Pancreas (tissue), 10 donors: ENCODE measurements at regions not wholly inside any gene's neighbourhood (a gene's known extent, or its start where the extent isn't known, plus 50 kb on each side); places are given as distances from the start of the nearest gene placed in this dataset.

ENCODE experiments used
- ATAC-seq, 4 donors: fragments of 200-7000 bp; cut with Tn5 transposase; one replicate each; pipeline versions ENCODE4 v1.8.0 to v1.9.1; 2020; ENCODE audit warnings: mild to moderate bottlenecking in 4 of 4, moderate library complexity in 4 of 4
- DNase-seq, 6 donors: peaks; one replicate each; pipeline ENCODE4 v3.0.0-alpha.2; 2020
- FAIRE-seq: peaks from 2 replicates; lab custom pipeline; 2012; peaks lifted over from hg19 to GRCh38; lab: Jason Lieb, UNC
- H3K27ac ChIP-seq, 4 donors: fragments of 200-600 bp; sonication (generic); 1 replicate in 3 of 4; 2 replicates in 1 of 4; pipeline versions ENCODE4 v1.5.0 to v1.8.0; 2020
- H3K27me3 ChIP-seq, 4 donors: fragments of 200-600 bp; one replicate each; pipeline ENCODE4 v1.8.0; 2021
- H3K36me3 ChIP-seq, 3 donors: fragments of 200-600 bp; sonication (generic) in 1 of 3; one replicate each; pipeline versions ENCODE4 v1.5.0 to v1.8.0; 2020 to 2021
- H3K4me1 ChIP-seq, 3 donors: fragments of 200-600 bp; one replicate each; pipeline ENCODE4 v1.8.0; 2021
- H3K4me3 ChIP-seq, 4 donors: fragments of 200-600 bp; sonication (generic) in 2 of 4; one replicate each; pipeline versions ENCODE4 v1.5.0 to v1.8.0; 2020 to 2021
- H3K9me3 ChIP-seq, 4 donors: fragments of 200-600 bp; one replicate each; pipeline ENCODE4 v1.8.0; 2021
- WGBS, 2 donors: extraction: QIAGEN DNeasy Blood & Tissue Kit; methylation state at CpG; one replicate each; pipeline ENCODE4 v1.1.7; 2013; 5-methylcytosine and 5-hydroxymethylcytosine counted together
- intact Hi-C, 3 donors: fragments of 100-400 bp; cut with DNase I; formaldehyde crosslinking; loops; one replicate each; pipeline versions ENCODE4 v1.11.1 to v1.14.2; 2022
- TF ChIP-seq, protein P1 (sequence below), 4 donors: fragments of 200-600 bp; sonication (generic) in 3 of 4; IDR thresholded peaks; one replicate each; pipeline versions ENCODE4 v1.5.0 to v1.8.0; 2021; ENCODE audit warnings: antibody characterized with exemption in 4 of 4
- donor health status: healthy with polysubstance abuse.
- donor health status: DM: no; HTN: no; CAD: no; lungs with moderate emphysema.
- donor health status: DM: no; HTN: no; CAD: no.
- donor health status: control.
- donor health status: control.
- donor health status: Bipolar disorder and iron deficiency.
- donor health status: DM: yes; HTN: yes; CAD: no.
- donor health status: DM: no; HTN: no; CAD: no.
- donor health status: DM: no; HTN: no; CAD: no.
- donor health status: DM: yes; HTN: yes; CAD: no.

DNA sequence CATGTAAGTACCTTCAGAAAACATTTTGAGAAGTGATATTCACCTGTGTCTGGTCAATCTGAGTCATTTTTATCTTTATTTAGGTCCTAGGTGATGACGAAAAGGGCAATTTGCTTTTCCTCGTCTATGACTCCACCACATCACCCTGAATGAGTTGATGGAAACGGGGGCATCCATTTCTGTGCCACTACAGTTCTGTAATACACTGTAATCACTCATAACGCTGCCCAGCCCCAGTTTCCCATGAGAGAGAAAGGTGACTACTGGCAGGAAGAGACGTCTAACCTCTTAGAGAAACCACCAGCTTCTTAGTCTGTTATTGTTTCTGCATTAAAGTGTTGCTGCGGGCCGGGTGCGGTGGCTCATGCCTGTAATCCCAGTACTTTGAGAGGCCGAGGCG lies 205.3 kb upstream of the MKLN1 start:
- Histone ChIP-seq H3K36me3 (no peaks in the 10 kb centered on the region), H3K27ac (no peak overlapping the region), H3K9me3 (no peaks in the 10 kb centered on the region), H3K27me3 (no peaks in the 10 kb centered on the region), H3K4me1 (no peaks in the 10 kb centered on the region), H3K4me3 (no peak overlapping the region)
- no peak for ATAC-seq
- no peak for FAIRE-seq
- no peak for DNase-seq
- intact Hi-C loops: no loop called here
- 86 to 91% methylated on average over 10 of the region's 10 CpGs for WGBS, 2 donors
- TF ChIP-seq, protein P1, sequence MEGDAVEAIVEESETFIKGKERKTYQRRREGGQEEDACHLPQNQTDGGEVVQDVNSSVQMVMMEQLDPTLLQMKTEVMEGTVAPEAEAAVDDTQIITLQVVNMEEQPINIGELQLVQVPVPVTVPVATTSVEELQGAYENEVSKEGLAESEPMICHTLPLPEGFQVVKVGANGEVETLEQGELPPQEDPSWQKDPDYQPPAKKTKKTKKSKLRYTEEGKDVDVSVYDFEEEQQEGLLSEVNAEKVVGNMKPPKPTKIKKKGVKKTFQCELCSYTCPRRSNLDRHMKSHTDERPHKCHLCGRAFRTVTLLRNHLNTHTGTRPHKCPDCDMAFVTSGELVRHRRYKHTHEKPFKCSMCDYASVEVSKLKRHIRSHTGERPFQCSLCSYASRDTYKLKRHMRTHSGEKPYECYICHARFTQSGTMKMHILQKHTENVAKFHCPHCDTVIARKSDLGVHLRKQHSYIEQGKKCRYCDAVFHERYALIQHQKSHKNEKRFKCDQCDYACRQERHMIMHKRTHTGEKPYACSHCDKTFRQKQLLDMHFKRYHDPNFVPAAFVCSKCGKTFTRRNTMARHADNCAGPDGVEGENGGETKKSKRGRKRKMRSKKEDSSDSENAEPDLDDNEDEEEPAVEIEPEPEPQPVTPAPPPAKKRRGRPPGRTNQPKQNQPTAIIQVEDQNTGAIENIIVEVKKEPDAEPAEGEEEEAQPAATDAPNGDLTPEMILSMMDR (IDR thresholded peaks at IDR 0.05): no peak

DNA sequence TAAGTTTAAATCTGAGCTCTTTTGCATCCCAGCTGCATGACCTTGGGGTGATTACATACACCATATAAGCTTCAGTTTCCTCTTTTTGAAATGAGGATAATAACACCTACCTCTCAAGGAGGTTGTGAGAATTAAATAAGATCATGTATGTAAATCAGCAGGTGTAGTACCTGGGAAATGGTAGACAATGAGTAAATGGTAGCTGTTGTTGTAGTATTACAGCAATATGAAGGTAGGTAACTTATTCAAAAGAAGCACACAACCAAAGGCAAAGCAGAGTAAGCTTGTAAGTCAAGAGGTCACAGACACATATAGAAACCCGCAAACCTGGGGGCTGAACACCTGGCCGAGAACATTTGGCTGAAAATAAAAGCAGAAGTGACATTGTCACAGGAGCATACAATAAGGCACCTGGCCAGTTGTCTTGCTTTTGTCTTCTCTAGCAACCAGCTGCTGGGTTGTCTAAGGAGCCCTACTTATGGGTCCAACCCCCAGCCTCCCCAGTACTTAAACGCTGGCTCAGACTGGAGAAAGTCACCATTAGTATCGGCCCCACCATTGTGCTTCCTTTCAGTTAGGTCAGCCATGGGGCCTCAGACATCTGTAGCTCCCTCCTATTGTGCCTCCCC lies 203.6 kb upstream of the MKLN1 start:
- FAIRE-seq (no peak), DNase-seq (no peak), ATAC-seq (no peak)
- WGBS, 2 donors: 94 to 99% methylated on average over 4 of the region's 4 CpGs
- Histone ChIP-seq H3K4me1 (no peaks in the 10 kb centered on the region), H3K27me3 (no peaks in the 10 kb centered on the region), H3K9me3 (no peaks in the 10 kb centered on the region), H3K27ac (no peak overlapping the region), H3K36me3 (no peaks in the 10 kb centered on the region), H3K4me3 (no peak overlapping the region)
- intact Hi-C loops: no loop called here
- TF ChIP-seq, protein P1 (IDR thresholded peaks at IDR 0.05): no peak

DNA sequence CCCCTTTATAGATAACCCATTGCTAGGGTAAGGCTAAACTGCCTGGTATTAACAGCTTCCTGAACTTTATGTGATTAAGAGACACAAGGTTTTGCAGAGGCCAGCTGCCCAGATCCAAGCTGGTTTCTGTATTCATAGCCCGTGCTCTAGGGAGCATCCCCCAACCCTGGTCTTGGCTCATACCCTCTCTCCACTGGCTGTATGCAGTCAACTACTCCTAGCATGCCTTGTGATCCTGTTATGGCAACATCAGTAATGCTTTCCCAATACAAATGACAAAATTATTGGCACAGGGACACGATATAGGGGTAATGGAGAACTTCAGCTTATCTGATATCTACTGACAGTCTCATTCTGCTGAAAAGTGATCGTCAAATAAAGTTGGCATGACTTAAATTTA lies 202.8 kb upstream of the MKLN1 start:
- intact Hi-C loops: no loop called here
- FAIRE-seq (no peak), ATAC-seq (no peak)

DNA sequence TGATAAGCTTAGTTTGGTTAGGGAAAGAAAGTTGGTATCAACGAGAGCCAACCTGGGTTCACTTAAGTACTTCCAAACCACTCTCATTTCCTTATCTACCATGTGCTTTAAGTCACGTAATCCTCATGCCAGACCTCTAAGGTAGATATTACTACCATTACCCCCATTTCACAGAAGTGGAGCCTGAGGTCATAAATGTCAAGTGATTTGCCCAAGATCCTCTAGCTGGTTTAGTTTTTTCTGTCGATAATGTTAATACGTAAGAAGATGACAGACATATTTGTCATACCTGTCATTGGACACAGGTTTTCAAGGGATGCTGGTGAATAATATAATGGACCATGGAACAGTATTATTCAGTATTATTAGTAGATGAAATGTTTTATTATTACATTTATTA lies 197.4 kb upstream of the MKLN1 start:
- TF ChIP-seq, protein P1 (IDR thresholded peaks at IDR 0.05): no peak
- Histone ChIP-seq H3K27ac (no peak overlapping the region), H3K27me3 (no peaks in the 10 kb centered on the region), H3K9me3 (no peaks in the 10 kb centered on the region), H3K36me3 (no peaks in the 10 kb centered on the region), H3K4me1 (no peaks in the 10 kb centered on the region), H3K4me3 (no peak overlapping the region)
- FAIRE-seq (no peak), DNase-seq (no peak), ATAC-seq (no peak)
- 57 to 65% methylated on average over 4 of the region's 4 CpGs for WGBS, 2 donors
- intact Hi-C loops: no loop called here

More for the DNA sequence above, 202.8 kb upstream of the MKLN1 start:
- H3K9me3 ChIP-seq: no peaks in the 10 kb centered on the region
- no peaks in the 10 kb centered on the region for H3K36me3 ChIP-seq
- DNase-seq: no peak
- WGBS, 2 donors: 53 to 54% methylated on average over 3 of the region's 3 CpGs
- H3K4me1 ChIP-seq: no peaks in the 10 kb centered on the region
- no peak overlapping the region for H3K27ac ChIP-seq
- H3K27me3 ChIP-seq: no peaks in the 10 kb centered on the region
- TF ChIP-seq, protein P1 (IDR thresholded peaks at IDR 0.05): no peak
- H3K4me3 ChIP-seq: no peak overlapping the region

DNA sequence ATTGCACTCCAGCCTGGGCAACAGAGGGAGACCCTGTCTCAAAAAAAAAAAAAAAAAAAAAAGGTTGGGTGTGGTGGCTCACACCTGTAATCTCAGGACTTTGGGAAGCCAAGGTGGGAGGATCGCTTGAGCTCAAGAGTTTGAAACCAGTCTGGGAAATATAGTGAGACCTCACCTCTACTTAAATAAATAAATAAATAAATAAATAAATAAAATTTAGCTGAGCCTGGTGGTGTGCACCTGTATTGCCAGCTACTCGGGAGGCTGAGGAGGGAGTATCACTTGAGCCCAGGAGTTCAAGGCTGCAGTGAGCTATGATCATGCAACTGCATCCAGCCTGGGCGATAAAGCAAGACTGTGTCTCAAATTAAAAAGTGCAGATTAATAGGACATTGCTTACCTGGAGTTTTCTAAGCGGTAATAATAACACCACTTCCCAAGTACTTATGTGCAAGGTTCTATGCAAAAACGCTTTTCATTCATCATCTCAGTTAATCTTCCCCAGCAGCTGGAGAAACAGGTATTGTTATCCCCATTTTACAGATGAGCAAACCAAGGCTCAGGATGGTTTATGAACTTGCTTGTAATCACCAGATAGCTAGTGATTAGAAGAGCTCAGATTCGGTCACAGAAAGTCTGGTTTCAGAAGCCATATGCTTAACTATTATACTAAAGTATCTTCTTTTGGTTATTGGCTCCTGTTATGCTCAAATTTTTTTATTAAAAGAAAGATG lies 196.5 kb upstream of the MKLN1 start:
- Histone ChIP-seq H3K9me3 (no peaks in the 10 kb centered on the region), H3K36me3 (no peaks in the 10 kb centered on the region), H3K27ac (no peak overlapping the region), H3K4me1 (no peaks in the 10 kb centered on the region), H3K4me3 (no peak overlapping the region), H3K27me3 (no peaks in the 10 kb centered on the region)
- intact Hi-C loops: no loop called here
- DNase-seq (no peak), FAIRE-seq (no peak), ATAC-seq (no peak)
- TF ChIP-seq, protein P1 (IDR thresholded peaks at IDR 0.05): no peak
- WGBS, 2 donors: 91 to 93% methylated on average over 6 of the region's 6 CpGs
